ENCODE measurements at regions not wholly inside any gene's neighbourhood (a gene's known extent, or its start where the extent isn't known, plus 50 kb on each side); places are given as distances from the start of the nearest gene placed in this dataset.

GRCh38 chr3:30146978-30147377 is 459.4 kb upstream of the TGFBR2 start:
- H3K36me3 Mint-ChIP-seq: no peaks in the 10 kb centered on the region
- H3K27me3 ChIP-seq (ENCODE audit: control insufficient read depth in 2 of 2, insufficient read depth in 2 of 2, low read length in 2 of 2): no peaks in the 10 kb centered on the region
- no peak overlapping the region for H3K4me3 ChIP-seq (replicated peaks in 1 of 3; ENCODE audit: low read depth in 2 of 3, low read length in 3 of 3)
- H3K27ac Mint-ChIP-seq: no peak overlapping the region
- H3K9ac ChIP-seq (ENCODE audit: insufficient read depth, low read length, poor library complexity, severe bottlenecking): no peak overlapping the region
- H3K27ac ChIP-seq (ENCODE audit: low read depth in 1 of 2, low read length in 2 of 2): no peak overlapping the region
- H3K27me3 Mint-ChIP-seq (ENCODE audit: low read depth in 3 of 3): no peaks in the 10 kb centered on the region
- no peak overlapping the region for H3K4me2 ChIP-seq (replicated peaks; ENCODE audit: extremely low read depth, low read length, poor library complexity, severe bottlenecking)
- no peak for TF ChIP-seq CTCF (IDR thresholded peaks at IDR 0.05)
- H3K9me3 Mint-ChIP-seq: no peaks in the 10 kb centered on the region
- H2AFZ ChIP-seq (ENCODE audit: insufficient read depth, low read depth, low read length, poor library complexity, severe bottlenecking): no peak overlapping the region
- H3K36me3 ChIP-seq (replicated peaks in 1 of 2; ENCODE audit: control insufficient read depth in 1 of 2, insufficient read depth in 2 of 2, low read length in 2 of 2): no peaks in the 10 kb centered on the region
- no peaks in the 10 kb centered on the region for H4K20me1 ChIP-seq (ENCODE audit: insufficient read depth, low read length)
- no peaks in the 10 kb centered on the region for H3K4me1 ChIP-seq (ENCODE audit: control insufficient read depth in 1 of 2, insufficient read depth in 2 of 2, low read length in 2 of 2)
- no peak overlapping the region for H3K4me3 Mint-ChIP-seq
- no peaks in the 10 kb centered on the region for H3K4me1 Mint-ChIP-seq
- DNase-seq: no peak
- H3K79me2 ChIP-seq (ENCODE audit: insufficient read depth, low read length): no peaks in the 10 kb centered on the region
- intact Hi-C loops (cut with micrococcal nuclease): no loop called here
- no peaks in the 10 kb centered on the region for H3K9me3 ChIP-seq (replicated peaks in 1 of 2; ENCODE audit: control insufficient read depth in 1 of 2, insufficient read depth in 1 of 2, low read length in 2 of 2)

GRCh38 chr3:30154853-30155252 is 451.5 kb upstream of the TGFBR2 start:
- Histone ChIP-seq H3K36me3 (replicated peaks in 1 of 2; ENCODE audit: control insufficient read depth in 1 of 2, insufficient read depth in 2 of 2, low read length in 2 of 2) (no peaks in the 10 kb centered on the region), H3K27me3 (ENCODE audit: control insufficient read depth in 2 of 2, insufficient read depth in 2 of 2, low read length in 2 of 2) (no peaks in the 10 kb centered on the region), H3K27ac (ENCODE audit: low read depth in 1 of 2, low read length in 2 of 2) (no peak overlapping the region), H3K9me3 (replicated peaks in 1 of 2; ENCODE audit: control insufficient read depth in 1 of 2, insufficient read depth in 1 of 2, low read length in 2 of 2) (no peaks in the 10 kb centered on the region), H3K4me3 (replicated peaks in 1 of 3; ENCODE audit: low read depth in 2 of 3, low read length in 3 of 3) (no peak overlapping the region), H3K4me1 (ENCODE audit: control insufficient read depth in 1 of 2, insufficient read depth in 2 of 2, low read length in 2 of 2) (peaks cover 3 to 8% of the 10 kb centered on the region in 2 donors), H4K20me1 (ENCODE audit: insufficient read depth, low read length) (no peaks in the 10 kb centered on the region), H3K9ac (ENCODE audit: insufficient read depth, low read length, poor library complexity, severe bottlenecking) (no peak overlapping the region), H2AFZ (ENCODE audit: insufficient read depth, low read depth, low read length, poor library complexity, severe bottlenecking) (no peak overlapping the region), H3K79me2 (ENCODE audit: insufficient read depth, low read length) (no peaks in the 10 kb centered on the region), H3K4me2 (replicated peaks; ENCODE audit: extremely low read depth, low read length, poor library complexity, severe bottlenecking) (no peak overlapping the region)
- Mint-ChIP-seq H3K27ac (no peak overlapping the region), H3K36me3 (no peaks in the 10 kb centered on the region), H3K27me3 (ENCODE audit: low read depth in 3 of 3) (peaks cover 0 to 2% (median 2%) of the 10 kb centered on the region in 3 donors), H3K9me3 (peaks cover 0 to 3% (median 2%) of the 10 kb centered on the region in 7 donors), H3K4me1 (peaks cover 18% of the 10 kb centered on the region), H3K4me3 (no peak overlapping the region)
- WGBS (ENCODE audit: insufficient coverage): no CpG with 5 or more reads among the region's 2 CpGs
- no peak for DNase-seq
- TF ChIP-seq CTCF (IDR thresholded peaks at IDR 0.05): no peak
- intact Hi-C loops (cut with micrococcal nuclease): no loop called here

Data from CD14-positive monocyte (primary cell).